Epithelial cell of proximal tubule (primary cell): ENCODE measurements at regions not wholly inside any gene's neighbourhood (a gene's known extent, or its start where the extent isn't known, plus 50 kb on each side); places are given as distances from the start of the nearest gene placed in this dataset.
A peak's percentile ranks its signal among the peaks of the same experiment; 100 is the strongest.
"Not testable (repeated sequence)": the region's sequence is repeated elsewhere in the genome, so short reads cannot be mapped to it uniquely, and the experiment has no call there.

Experiments
- DNase-seq: peaks from one replicate; pipeline ENCODE4 v3.0.0-alpha.2; 2011; ENCODE audit warnings: low read depth
- H3K4me3 ChIP-seq: 2 replicates; pipeline ENCODE4 v1.5.1; 2011; ENCODE audit warnings: low read depth, mild to moderate bottlenecking, low read length
- TF ChIP-seq, protein P1 (sequence below): conservative IDR thresholded peaks from 2 replicates; pipeline ENCODE4 v1.5.1; 2012; ENCODE audit warnings: low read depth, mild to moderate bottlenecking, low read length

DNA sequence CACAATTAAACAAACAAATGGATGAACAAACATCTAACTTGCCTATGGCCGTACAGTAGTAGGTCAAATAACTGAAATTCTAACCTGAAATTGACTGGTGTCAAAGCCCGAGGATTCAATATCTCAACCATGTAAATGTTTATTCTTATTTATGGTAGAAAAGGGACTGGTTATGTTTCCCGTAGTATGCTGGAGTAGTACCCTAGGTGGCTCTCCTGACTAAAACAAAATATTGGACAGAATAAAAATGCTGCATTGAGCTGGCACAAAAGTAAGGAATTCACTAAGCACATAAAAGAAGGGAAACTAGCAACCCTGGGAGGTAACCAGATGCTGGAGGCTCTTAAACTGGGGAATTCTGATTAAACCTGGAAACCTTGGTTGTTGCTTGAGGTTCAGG, 117.1 kb upstream of the PREP start:
- no peak overlapping the region for H3K4me3 ChIP-seq
- TF ChIP-seq, protein P1, sequence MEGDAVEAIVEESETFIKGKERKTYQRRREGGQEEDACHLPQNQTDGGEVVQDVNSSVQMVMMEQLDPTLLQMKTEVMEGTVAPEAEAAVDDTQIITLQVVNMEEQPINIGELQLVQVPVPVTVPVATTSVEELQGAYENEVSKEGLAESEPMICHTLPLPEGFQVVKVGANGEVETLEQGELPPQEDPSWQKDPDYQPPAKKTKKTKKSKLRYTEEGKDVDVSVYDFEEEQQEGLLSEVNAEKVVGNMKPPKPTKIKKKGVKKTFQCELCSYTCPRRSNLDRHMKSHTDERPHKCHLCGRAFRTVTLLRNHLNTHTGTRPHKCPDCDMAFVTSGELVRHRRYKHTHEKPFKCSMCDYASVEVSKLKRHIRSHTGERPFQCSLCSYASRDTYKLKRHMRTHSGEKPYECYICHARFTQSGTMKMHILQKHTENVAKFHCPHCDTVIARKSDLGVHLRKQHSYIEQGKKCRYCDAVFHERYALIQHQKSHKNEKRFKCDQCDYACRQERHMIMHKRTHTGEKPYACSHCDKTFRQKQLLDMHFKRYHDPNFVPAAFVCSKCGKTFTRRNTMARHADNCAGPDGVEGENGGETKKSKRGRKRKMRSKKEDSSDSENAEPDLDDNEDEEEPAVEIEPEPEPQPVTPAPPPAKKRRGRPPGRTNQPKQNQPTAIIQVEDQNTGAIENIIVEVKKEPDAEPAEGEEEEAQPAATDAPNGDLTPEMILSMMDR, result no peak
- DNase-seq, result no peak

DNA sequence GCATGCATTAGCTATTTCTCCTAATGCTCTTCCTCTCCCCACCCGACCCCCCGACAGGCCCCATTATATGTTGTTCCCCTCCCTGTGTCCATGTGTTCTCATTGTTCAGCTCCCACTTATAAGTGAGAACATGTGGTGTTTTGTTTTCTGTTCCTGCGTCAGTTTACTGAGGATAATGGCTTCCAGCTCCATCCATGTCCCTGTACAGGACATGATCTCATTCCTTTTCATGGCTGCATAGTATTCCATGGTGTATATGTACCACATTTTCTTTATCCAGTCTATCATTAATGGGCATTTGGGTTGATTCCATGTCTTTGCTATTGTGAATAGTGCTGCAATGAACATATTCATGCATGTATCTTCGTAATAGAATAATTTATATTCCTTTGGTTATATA, 116.1 kb upstream of the PREP start:
- DNase-seq, H3K4me3 ChIP-seq: not testable (repeated sequence)

DNA sequence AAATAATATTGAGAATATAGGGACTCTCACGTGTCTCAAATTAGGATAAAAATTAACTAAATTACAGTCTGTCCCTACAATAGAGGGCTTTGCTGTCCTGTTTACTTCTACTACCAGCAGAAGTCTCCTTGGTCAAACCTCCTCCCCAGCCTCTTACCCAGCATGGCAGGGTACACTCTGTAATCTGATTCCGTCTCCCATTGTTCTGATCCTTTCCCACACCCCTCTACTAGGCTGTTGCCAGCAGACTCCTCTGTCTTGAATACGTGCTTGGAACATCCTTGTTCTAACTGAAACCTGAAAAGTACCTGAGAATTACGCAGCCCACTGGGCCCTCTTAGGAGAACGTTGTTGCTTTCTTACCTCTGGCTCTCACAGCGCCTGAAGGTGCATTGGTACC, 112.2 kb upstream of the PREP start:
- no peak for DNase-seq
- TF ChIP-seq, protein P1, result no peak
- H3K4me3 ChIP-seq, result no peak overlapping the region

DNA sequence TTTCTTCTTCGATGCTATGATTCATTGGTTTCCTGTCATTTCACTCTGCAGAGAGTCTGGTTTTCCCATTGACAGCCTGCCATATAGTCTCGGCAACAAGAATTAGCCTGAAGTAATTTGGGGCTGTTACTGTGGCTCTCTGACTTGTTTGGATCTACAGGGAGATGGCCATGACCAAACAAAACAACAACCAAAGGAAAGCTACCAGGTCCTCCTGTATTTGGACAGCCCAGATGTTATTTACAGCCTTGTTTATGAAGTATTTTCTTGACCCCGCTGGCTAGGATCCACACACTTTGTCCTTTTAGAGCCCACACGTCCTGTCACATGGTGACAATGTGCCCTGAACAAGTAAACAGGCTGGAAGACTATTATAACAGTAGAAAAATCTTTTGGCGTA, 111.4 kb upstream of the PREP start:
- no peak overlapping the region for H3K4me3 ChIP-seq
- no peak for DNase-seq
- TF ChIP-seq, protein P1, result no peak

DNA sequence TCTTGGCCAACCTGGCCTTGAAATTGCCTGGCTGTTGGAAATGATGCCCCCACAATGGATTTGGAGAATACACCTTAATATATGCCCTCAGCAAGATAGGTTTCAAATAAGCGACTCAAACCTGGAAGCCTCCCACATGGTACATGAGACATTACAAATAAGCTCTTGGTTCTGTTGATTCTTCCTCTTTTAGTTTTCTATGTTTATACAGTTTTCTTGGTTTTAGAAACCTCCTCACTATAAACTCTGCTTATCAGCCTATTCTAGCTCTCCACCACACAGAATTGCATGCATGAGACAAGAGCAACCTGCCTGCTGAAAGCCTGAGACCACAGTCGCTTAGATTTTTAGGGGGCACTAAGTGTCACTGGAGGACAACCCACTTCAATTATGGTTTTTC, 108.8 kb upstream of the PREP start:
- no peak for DNase-seq
- no peak overlapping the region for H3K4me3 ChIP-seq
- TF ChIP-seq, protein P1, result no peak

DNA sequence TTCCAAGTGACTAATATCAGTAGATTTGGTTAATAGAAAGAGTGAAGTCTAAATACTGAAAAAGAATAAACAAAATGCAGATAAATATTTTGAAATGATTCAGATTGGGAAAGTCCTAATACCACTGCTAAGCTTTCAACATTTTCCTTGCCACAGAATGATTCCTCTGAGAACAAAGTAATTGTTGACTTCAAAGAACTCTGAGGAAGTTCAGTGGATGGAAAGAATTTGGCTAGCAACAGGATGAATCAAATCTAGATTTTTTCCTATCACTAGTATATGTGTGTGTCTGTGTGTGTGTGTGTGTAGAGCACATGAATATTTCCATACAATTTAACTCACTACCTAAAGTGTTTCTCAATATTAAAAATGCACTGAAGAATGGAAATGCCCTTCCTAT, 107.9 kb upstream of the PREP start:
- no peak for DNase-seq

DNA sequence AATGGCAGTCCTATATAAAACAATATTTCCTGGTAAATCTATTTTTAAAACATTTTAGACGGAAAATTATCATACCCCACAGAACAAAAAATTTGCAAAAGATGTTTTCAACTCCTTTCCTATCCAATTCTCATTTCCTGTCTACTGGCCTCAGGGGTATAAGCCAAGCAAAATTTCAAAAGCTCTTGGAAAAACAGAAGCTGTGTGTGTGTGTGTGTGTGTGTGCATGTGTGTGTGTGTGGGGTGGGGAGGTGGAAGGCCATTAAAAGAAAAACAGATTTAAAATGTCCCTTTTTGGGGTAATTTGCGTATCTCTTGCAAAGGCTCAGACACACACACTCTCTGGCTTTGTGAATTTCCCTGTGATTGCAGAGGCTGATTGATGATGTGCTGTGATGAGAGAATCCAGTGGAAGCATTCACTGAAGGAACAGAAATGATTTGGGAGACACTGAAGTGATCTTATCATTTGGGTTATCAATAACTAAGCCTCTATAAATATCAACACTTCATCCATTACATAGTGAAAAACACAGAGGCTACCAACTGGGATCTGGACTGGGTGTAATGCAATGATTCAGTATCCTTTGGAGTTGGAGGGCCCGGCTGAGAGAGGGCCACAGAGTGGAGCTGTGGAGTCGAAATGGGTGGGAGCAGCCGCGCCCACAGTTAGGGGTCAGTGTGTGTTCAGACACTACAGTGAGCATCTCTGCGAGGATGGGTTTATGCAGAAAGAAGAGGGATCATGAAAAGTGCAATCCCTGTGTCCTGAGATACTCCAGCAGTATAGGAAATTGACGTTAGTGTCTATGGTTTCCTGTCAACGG, 106.8 kb upstream of the PREP start:
- H3K4me3 ChIP-seq, result no peak overlapping the region
- TF ChIP-seq, protein P1, result peak; percentile 10
- no peak for DNase-seq

More for the DNA sequence above, 107.9 kb upstream of the PREP start:
- TF ChIP-seq, protein P1, result no peak
- no peak overlapping the region for H3K4me3 ChIP-seq
